Fibroblast of lung (primary cell): ENCODE measurements at regions not wholly inside any gene's neighbourhood (a gene's known extent, or its start where the extent isn't known, plus 50 kb on each side); places are given as distances from the start of the nearest gene placed in this dataset.

Source experiments
- EZH2 ChIP-seq: IDR thresholded peaks from 2 replicates; pipeline ENCODE4 v1.5.1; 2012; ENCODE audit warnings: low read length, control low read depth, mild to moderate bottlenecking; ENCODE audit errors: missing control alignments
- TF ChIP-seq, protein P1 (sequence below), 2 donors: IDR thresholded peaks in 1 of 2; conservative IDR thresholded peaks in 1 of 2; 1 replicate in 1 of 2; 2 replicates in 1 of 2; pipeline ENCODE4 v1.5.1; 2011 to 2012; ENCODE audit warnings: low read length in 2 of 2, control low read depth in 1 of 2, inconsistent platforms in 1 of 2, low read depth in 1 of 2, mild to moderate bottlenecking in 1 of 2

DNA sequence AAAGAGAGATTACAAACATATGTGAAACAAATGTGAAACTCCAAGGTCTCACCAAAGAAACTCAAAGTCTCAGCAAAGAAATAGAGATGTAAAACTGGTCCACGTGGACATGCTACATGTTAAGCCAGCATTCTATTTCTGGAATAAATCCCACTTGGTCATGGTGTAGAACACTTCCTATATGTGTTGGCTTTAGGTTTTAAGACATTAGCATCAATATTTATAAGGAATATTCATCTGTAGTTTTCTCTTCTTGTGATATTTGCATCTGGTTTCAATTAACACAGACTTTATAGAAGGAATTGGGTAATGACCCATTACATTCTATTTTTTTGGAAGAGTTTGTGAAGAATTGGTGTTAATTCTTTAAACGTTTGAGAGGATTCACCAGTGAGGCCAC is 133.1 kb downstream of the COPS8 start:
- TF ChIP-seq EZH2 = no peak
- TF ChIP-seq, protein P1, sequence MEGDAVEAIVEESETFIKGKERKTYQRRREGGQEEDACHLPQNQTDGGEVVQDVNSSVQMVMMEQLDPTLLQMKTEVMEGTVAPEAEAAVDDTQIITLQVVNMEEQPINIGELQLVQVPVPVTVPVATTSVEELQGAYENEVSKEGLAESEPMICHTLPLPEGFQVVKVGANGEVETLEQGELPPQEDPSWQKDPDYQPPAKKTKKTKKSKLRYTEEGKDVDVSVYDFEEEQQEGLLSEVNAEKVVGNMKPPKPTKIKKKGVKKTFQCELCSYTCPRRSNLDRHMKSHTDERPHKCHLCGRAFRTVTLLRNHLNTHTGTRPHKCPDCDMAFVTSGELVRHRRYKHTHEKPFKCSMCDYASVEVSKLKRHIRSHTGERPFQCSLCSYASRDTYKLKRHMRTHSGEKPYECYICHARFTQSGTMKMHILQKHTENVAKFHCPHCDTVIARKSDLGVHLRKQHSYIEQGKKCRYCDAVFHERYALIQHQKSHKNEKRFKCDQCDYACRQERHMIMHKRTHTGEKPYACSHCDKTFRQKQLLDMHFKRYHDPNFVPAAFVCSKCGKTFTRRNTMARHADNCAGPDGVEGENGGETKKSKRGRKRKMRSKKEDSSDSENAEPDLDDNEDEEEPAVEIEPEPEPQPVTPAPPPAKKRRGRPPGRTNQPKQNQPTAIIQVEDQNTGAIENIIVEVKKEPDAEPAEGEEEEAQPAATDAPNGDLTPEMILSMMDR (conservative IDR thresholded peaks at IDR 0.05 in 1 of 2, IDR thresholded peaks at IDR 0.05 in 1 of 2; ENCODE audit: low read depth in 1 of 2, low read length in 2 of 2) = no peak
